SK-N-SH (cell line): ENCODE measurements at regions not wholly inside any gene's neighbourhood (a gene's known extent, or its start where the extent isn't known, plus 50 kb on each side); places are given as distances from the start of the nearest gene placed in this dataset.

Source experiments
- CTCF ChIA-PET: fragments of 300-600, 350-600 bp; formaldehyde crosslinking; extraction: SDS; loops from one replicate; lab custom pipeline; 2021; lab: Yijun Ruan, JAX
- POLR2A ChIA-PET: fragments of 350-600 bp; sonication (Branson Sonifier 250); formaldehyde crosslinking; extraction: SDS; loops from one replicate; lab custom pipeline; 2020; ENCODE audit warnings: antibody characterized with exemption, inconsistent platforms; lab: Yijun Ruan, JAX
- DNase-seq: peaks from one replicate; pipeline ENCODE4 v3.0.0; 2012
- H2AFZ ChIP-seq: fragments of 200-600 bp; sonication (generic); 2 replicates; pipeline ENCODE4 v1.8.1; 2016; ENCODE audit warnings: antibody characterized with exemption, mild to moderate bottlenecking, low read depth
- H3F3A ChIP-seq: fragments of 200-600 bp; sonication (generic); replicated peaks from 2 replicates; pipeline ENCODE3; 2016; ENCODE audit warnings: antibody characterized with exemption, mild to moderate bottlenecking; ENCODE audit not compliant: insufficient read depth
- H3K27ac ChIP-seq, 2 experiments: fragments of 200-500 bp in 1 of 2; fragments of 200-600 bp in 1 of 2; sonication (Bioruptor generic) in 1 of 2; sonication (generic), shearing (Covaris generic) in 1 of 2; 2 replicates each; pipeline versions ENCODE4 v1.5.1 to v1.6.1; 2014 to 2016; ENCODE audit warnings: low read depth in 2 of 2, inconsistent platforms in 1 of 2, low read length in 1 of 2, mild to moderate bottlenecking in 1 of 2, mixed read lengths in 1 of 2
- H3K27me3 ChIP-seq: fragments of 200-600 bp; sonication (generic), shearing (Covaris generic); 2 replicates; pipeline ENCODE4 v1.6.1; 2016; ENCODE audit warnings: mixed run types; ENCODE audit not compliant: insufficient read depth
- H3K36me3 ChIP-seq, 2 experiments: fragments of 200-500 bp in 1 of 2; fragments of 200-600 bp in 1 of 2; sonication (Bioruptor generic) in 1 of 2; sonication (generic) in 1 of 2; replicated peaks in 1 of 2; 2 replicates each; pipeline versions ENCODE3 to v1.5.1; 2014 to 2016; ENCODE audit warnings: low read length in 1 of 2, mild to moderate bottlenecking in 1 of 2; ENCODE audit not compliant: insufficient read depth in 2 of 2, control insufficient read depth in 1 of 2
- H3K4me1 ChIP-seq, 2 experiments: fragments of 200-500 bp in 1 of 2; fragments of 200-600 bp in 1 of 2; sonication (Bioruptor generic) in 1 of 2; sonication (generic), shearing (Covaris generic) in 1 of 2; 2 replicates each; pipeline versions ENCODE4 v1.5.1 to v1.6.1; 2014 to 2016; ENCODE audit warnings: low read depth in 1 of 2, low read length in 1 of 2, mixed run types in 1 of 2; ENCODE audit not compliant: insufficient read depth in 2 of 2, control insufficient read depth in 1 of 2
- H3K4me2 ChIP-seq: fragments of 200-600 bp; sonication (generic), shearing (Covaris generic); 2 replicates; pipeline ENCODE4 v1.6.1; 2017; ENCODE audit warnings: mixed run types
- H3K4me3 ChIP-seq, 2 experiments: fragments of 200-500 bp in 1 of 2; fragments of 200-600 bp in 1 of 2; sonication (Bioruptor generic) in 1 of 2; sonication (generic), shearing (Covaris generic) in 1 of 2; 2 replicates each; pipeline versions ENCODE4 v1.5.1 to v1.8.1; 2014 to 2016; ENCODE audit warnings: low read depth in 2 of 2, inconsistent platforms in 1 of 2, low read length in 1 of 2, mild to moderate bottlenecking in 1 of 2, mixed read lengths in 1 of 2, moderate library complexity in 1 of 2
- H3K79me2 ChIP-seq: fragments of 200-600 bp; sonication (generic); 2 replicates; pipeline ENCODE4 v1.8.1; 2017; ENCODE audit warnings: mild to moderate bottlenecking; ENCODE audit not compliant: insufficient read depth
- H3K9ac ChIP-seq: fragments of 200-600 bp; sonication (generic); 2 replicates; pipeline ENCODE4 v1.6.1; 2017; ENCODE audit warnings: mixed run types
- H3K9me2 ChIP-seq: fragments of 200-600 bp; sonication (generic); 2 replicates; pipeline ENCODE4 v1.6.1; 2017; ENCODE audit warnings: mixed run types
- H3K9me3 ChIP-seq: fragments of 200-600 bp; sonication (generic); 2 replicates; pipeline ENCODE4 v1.6.1; 2017; ENCODE audit warnings: mixed run types, mild to moderate bottlenecking, moderate library complexity
- H4K20me1 ChIP-seq: fragments of 200-600 bp; sonication (generic); 2 replicates; pipeline ENCODE4 v1.6.1; 2017; ENCODE audit warnings: mild to moderate bottlenecking, mixed run types; ENCODE audit not compliant: insufficient read depth
- ELF1 ChIP-seq: IDR thresholded peaks from 2 replicates; pipeline ENCODE4 v1.4.0; 2012
- EZH2phosphoT487 ChIP-seq: fragments of 200-600 bp; sonication (generic); IDR thresholded peaks from 2 replicates; pipeline ENCODE4 v1.6.1; 2017; ENCODE audit warnings: low read depth, mixed run types, mild to moderate bottlenecking, antibody characterized with exemption, moderate library complexity, borderline replicate concordance
- FOSL2 ChIP-seq: IDR thresholded peaks from 2 replicates; pipeline ENCODE4 v1.4.0; 2012; ENCODE audit warnings: low read depth, mild to moderate bottlenecking, moderate library complexity, borderline replicate concordance
- GABPA ChIP-seq: IDR thresholded peaks from 2 replicates; pipeline ENCODE4 v1.4.0; 2012; ENCODE audit warnings: low read depth, mild to moderate bottlenecking
- IRF3 ChIP-seq: fragments of 150-350 bp; IDR thresholded peaks from 2 replicates; pipeline ENCODE4 v1.6.1; 2016; ENCODE audit warnings: mild to moderate bottlenecking, low read depth, low read length
- JUND ChIP-seq: IDR thresholded peaks from 2 replicates; pipeline ENCODE4 v1.4.0; 2012
- MEF2A ChIP-seq: IDR thresholded peaks from 2 replicates; pipeline ENCODE4 v1.4.0; 2012; ENCODE audit warnings: low read depth, borderline replicate concordance
- MXI1 ChIP-seq: IDR thresholded peaks from 2 replicates; pipeline ENCODE4 v1.6.1; 2012; ENCODE audit warnings: mild to moderate bottlenecking, low read depth, low read length, improper control_type of control experiment
- NFIC ChIP-seq: IDR thresholded peaks from 2 replicates; pipeline ENCODE4 v1.4.0; 2012; ENCODE audit warnings: borderline replicate concordance
- RAD21 ChIP-seq: IDR thresholded peaks from 2 replicates; pipeline ENCODE4 v1.6.1; 2012; ENCODE audit warnings: mild to moderate bottlenecking, low read length
- TAF1 ChIP-seq: IDR thresholded peaks from 2 replicates; pipeline ENCODE4 v1.6.1; 2012; ENCODE audit warnings: low read depth, mild to moderate bottlenecking, low read length, moderate library complexity, borderline replicate concordance
- TCF12 ChIP-seq: IDR thresholded peaks from 2 replicates; pipeline ENCODE4 v1.4.0; 2012
- YY1 ChIP-seq: IDR thresholded peaks from 2 replicates; pipeline ENCODE4 v1.4.0; 2012; ENCODE audit warnings: low read depth, mild to moderate bottlenecking
- ZBTB33 ChIP-seq: IDR thresholded peaks from 2 replicates; pipeline ENCODE4 v1.4.0; 2012; ENCODE audit warnings: low read depth, borderline replicate concordance
- WGBS: methylation state at CpG from one replicate; pipeline ENCODE4 v1.1.6; 2017; ENCODE audit warnings: low lambda C conversion rate; 5-methylcytosine and 5-hydroxymethylcytosine counted together
- TF ChIP-seq, protein P1 (sequence below): fragments of 150-350 bp; IDR thresholded peaks from 2 replicates; pipeline ENCODE4 v1.6.1; 2017; ENCODE audit warnings: antibody characterized with exemption, low read length, low read depth, borderline replicate concordance
- TF ChIP-seq, protein P2 (sequence below): IDR thresholded peaks from 2 replicates; pipeline ENCODE4 v1.6.1; 2012; ENCODE audit warnings: mild to moderate bottlenecking, low read depth, low read length, moderate library complexity
- TF ChIP-seq, protein P3 (sequence below): IDR thresholded peaks from 2 replicates; pipeline ENCODE4 v1.4.0; 2012; ENCODE audit warnings: low read depth

DNA sequence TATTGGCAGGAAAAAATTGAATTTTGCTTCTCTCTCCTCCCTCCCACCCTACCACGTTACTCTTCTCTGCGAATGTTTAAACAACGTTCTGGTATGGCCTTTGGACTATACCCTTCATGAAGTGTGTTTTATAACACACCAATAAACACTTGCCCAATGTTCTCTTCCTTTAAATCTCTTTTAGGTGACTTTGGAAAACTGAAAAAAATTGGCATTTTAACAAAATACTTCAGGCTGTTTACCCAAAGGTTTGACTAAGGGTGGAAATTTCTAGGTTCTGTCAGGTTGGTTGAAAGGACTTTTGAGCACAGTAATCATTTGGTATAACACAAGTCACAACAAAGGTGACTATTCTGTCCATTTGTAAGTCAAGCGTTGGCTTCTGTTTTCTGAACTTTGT, 446.8 kb downstream of the AEBP2 start (continued):
- TF ChIP-seq TAF1, result no peak
- TF ChIP-seq, protein P1, sequence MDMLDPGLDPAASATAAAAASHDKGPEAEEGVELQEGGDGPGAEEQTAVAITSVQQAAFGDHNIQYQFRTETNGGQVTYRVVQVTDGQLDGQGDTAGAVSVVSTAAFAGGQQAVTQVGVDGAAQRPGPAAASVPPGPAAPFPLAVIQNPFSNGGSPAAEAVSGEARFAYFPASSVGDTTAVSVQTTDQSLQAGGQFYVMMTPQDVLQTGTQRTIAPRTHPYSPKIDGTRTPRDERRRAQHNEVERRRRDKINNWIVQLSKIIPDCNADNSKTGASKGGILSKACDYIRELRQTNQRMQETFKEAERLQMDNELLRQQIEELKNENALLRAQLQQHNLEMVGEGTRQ, result no peak
- TF ChIP-seq, all 33 proteins: peak for 0

GRCh38 chr12:19886639-19887064, 447.4 kb downstream of the AEBP2 start:
- no peak overlapping the region for H3K9ac ChIP-seq
- H2AFZ ChIP-seq, result no peak overlapping the region
- H3K79me2 ChIP-seq, result no peaks in the 10 kb centered on the region
- H3F3A ChIP-seq, result no peaks in the 10 kb centered on the region
- H3K4me1 ChIP-seq, result peaks cover 8 to 9% of the 10 kb centered on the region in 2 experiments; a peak in 2 of 4 replicates
- H3K36me3 ChIP-seq, result no peaks in the 10 kb centered on the region
- no peaks in the 10 kb centered on the region for H3K9me2 ChIP-seq
- no peak overlapping the region for H3K4me2 ChIP-seq
- ChIA-PET CTCF (no interaction called here), POLR2A (no interaction called here)
- H3K9me3 ChIP-seq, result no peaks in the 10 kb centered on the region; the same call in 1 of the 2 replicates
- 89% methylated on average over 5 of the region's 5 CpGs for WGBS
- no peak overlapping the region for H3K4me3 ChIP-seq
- DNase-seq, result no peak
- no peaks in the 10 kb centered on the region for H4K20me1 ChIP-seq
- H3K27ac ChIP-seq, result no peak overlapping the region
- TF ChIP-seq IRF3 (no peak), GABPA (no peak), MXI1 (no peak), RAD21 (no peak), MEF2A (no peak), ZBTB33 (no peak), TCF12 (no peak), ELF1 (no peak), NFIC (no peak), EZH2phosphoT487 (no peak), FOSL2 (no peak), JUND (no peak), YY1 (no peak)
- TF ChIP-seq, protein P2, sequence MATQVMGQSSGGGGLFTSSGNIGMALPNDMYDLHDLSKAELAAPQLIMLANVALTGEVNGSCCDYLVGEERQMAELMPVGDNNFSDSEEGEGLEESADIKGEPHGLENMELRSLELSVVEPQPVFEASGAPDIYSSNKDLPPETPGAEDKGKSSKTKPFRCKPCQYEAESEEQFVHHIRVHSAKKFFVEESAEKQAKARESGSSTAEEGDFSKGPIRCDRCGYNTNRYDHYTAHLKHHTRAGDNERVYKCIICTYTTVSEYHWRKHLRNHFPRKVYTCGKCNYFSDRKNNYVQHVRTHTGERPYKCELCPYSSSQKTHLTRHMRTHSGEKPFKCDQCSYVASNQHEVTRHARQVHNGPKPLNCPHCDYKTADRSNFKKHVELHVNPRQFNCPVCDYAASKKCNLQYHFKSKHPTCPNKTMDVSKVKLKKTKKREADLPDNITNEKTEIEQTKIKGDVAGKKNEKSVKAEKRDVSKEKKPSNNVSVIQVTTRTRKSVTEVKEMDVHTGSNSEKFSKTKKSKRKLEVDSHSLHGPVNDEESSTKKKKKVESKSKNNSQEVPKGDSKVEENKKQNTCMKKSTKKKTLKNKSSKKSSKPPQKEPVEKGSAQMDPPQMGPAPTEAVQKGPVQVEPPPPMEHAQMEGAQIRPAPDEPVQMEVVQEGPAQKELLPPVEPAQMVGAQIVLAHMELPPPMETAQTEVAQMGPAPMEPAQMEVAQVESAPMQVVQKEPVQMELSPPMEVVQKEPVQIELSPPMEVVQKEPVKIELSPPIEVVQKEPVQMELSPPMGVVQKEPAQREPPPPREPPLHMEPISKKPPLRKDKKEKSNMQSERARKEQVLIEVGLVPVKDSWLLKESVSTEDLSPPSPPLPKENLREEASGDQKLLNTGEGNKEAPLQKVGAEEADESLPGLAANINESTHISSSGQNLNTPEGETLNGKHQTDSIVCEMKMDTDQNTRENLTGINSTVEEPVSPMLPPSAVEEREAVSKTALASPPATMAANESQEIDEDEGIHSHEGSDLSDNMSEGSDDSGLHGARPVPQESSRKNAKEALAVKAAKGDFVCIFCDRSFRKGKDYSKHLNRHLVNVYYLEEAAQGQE, result no peak
- TF ChIP-seq, protein P3, sequence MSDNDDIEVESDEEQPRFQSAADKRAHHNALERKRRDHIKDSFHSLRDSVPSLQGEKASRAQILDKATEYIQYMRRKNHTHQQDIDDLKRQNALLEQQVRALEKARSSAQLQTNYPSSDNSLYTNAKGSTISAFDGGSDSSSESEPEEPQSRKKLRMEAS, result no peak
- TF ChIP-seq, protein P1, result no peak
- no peaks in the 10 kb centered on the region for H3K27me3 ChIP-seq
